OCI-M1 (cell line): ENCODE measurements at regions not wholly inside any gene's neighbourhood (a gene's known extent, or its start where the extent isn't known, plus 50 kb on each side); places are given as distances from the start of the nearest gene placed in this dataset.

Experiments used
- DNase-seq: peaks from one replicate; lab custom pipeline; 2025; lab: John Stamatoyannopoulos, UW

DNA sequence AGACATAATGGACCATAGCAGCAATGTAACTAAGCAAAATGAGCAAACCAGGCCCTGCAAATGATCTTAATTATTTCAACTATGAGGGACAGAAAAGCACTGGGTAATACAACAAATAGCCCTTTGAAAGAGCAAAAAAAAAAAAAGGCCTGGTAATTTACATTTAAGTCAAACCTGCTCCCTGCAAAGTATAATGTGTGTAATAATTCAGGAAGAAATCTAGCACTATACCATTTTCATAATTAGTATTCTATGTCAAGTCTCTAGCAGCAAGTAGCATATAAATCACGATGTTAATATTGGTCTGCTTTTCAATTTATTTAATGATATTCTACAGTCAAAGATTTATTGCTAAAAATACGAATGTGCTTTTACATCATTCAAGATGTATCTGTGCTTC, 489.6 kb downstream of the BMP2 start:
- no peak for DNase-seq

- DNase-seq: no peak
These were observed 490.4 kb downstream of the BMP2 start for GRCh38 chr20:7257692-7258466.

- DNase-seq: no peak
These were observed 495.3 kb downstream of the BMP2 start for GRCh38 chr20:7262803-7263202.

DNA sequence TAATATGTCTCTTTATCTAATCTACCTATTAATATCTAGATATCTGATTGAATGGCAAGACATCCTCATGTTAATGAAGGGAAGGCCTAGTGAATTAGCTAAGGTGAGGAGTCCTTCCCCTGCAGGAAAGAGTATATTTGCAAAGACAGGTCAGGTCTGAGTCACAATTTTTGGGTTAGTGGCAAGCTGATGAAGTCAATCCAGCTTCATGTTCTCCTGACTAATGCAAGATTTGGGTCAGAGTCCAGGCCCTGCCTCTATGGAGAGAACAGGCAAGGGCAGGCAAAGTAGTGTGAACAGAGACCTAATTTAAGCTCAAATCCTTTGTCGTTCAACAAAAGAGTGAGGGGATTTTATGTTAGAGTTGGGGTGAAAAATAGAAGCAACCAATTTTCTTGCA, 496.7 kb downstream of the BMP2 start:
- no peak for DNase-seq

GRCh38 chr20:7269452-7269851, 502.0 kb downstream of the BMP2 start:
- DNase-seq: no peak

GRCh38 chr20:7272512-7272911, 505.0 kb downstream of the BMP2 start:
- DNase-seq: no peak

GRCh38 chr20:7274870-7275269, 507.4 kb downstream of the BMP2 start:
- no peak for DNase-seq

DNA sequence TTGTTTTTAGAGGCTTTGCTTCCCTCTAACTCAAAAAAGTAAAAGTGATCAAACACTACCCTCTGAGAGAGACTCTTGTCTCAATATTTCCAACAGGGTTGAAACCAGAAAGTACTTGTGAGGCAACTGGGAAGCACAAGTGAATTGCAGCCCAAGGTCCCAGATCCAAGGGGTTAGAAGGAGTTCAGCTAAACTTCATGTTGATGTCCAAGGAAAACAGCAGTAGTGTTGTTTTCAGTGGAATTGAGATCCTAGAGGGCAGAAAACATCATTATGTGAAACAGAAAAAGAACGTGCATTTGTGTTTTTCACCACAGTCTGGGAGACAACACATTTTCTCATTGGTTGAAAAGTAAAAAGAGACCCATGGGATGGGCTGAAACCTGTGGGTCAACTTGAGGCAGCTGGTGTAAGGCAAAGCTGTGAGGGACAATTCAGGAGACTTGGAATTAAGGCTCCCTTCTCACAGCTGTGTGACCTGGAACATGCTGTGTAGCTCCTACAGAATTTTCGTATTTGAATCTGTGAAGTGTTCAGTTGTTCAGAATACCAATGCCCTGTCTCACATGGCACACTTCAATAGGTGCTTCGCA, 508.3 kb downstream of the BMP2 start:
- DNase-seq: no peak

- DNase-seq: peak; percentile 81
These were observed 518.6 kb downstream of the BMP2 start for GRCh38 chr20:7285918-7286556.

DNA sequence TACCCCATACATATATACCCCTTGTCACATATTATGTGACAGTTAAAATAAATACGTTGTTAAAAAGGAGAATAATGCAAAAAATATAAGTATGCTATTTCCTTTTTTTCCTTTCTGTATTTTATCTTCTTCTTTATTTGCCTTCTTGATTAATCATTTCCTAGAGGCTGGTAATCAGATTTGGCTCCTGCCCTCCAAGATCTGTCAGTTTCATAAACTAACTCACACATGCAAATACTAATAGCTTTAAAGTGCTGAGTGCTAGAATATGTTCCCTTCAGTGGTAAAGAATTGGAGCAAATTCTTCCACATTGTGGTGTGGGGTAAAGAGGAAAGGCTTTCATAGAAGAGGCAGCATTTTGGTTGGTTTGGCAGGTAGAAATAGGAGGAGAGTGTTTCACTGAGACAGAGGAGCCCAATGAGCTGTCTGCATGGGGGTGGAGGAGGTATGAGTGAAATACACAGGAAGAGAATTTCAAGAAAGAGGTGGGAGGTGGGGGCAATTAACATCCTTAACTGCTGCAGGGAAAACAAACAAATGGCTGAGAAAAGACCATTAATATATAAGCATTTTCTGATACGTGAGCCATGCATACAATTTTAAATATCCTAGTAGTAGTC, 523.9 kb downstream of the BMP2 start:
- no peak for DNase-seq

DNA sequence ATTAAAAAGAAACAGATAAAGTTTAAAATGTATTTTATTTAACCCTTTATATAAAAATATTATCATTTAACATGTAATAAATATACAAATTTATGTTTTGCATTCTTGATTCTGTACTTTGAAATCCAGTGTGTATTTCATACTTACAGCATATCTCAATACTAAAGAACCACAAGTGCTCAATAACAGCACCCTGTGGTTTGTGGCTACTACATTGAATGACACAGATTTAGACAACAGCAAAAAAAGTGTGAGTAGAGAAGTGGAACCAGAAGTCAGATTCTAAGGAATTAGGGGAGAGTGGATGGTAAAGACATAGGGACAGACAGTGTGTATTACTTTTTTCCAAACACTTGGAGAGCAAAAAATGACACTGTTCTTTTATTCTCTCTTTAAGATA, 524.5 kb downstream of the BMP2 start:
- DNase-seq: peak; percentile 16

DNA sequence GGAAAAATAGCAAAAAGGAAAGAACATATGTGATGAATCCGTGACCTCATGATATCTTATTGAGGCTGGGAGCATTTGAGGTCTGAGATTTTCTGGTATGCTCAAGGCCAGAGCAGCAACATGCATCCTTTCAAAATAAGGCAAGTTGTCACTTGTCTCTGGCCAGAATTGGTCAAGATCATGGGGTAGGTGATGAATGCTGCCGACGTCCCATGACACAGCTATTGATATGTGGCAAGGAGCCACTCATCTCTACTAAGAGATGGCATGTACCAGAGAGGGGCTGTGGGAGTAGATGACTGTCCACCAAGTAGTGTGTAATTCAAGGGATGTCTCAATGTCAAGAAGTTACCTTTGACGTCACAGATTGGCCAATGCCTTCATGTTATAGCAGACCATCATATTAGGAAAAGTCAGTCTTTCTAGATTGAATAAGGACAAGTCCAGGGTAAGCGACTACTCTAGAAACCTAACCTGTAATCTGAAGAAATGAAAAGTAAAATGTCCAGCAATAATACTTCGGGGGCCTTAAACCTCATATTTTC, 527.4 kb downstream of the BMP2 start:
- no peak for DNase-seq

DNA sequence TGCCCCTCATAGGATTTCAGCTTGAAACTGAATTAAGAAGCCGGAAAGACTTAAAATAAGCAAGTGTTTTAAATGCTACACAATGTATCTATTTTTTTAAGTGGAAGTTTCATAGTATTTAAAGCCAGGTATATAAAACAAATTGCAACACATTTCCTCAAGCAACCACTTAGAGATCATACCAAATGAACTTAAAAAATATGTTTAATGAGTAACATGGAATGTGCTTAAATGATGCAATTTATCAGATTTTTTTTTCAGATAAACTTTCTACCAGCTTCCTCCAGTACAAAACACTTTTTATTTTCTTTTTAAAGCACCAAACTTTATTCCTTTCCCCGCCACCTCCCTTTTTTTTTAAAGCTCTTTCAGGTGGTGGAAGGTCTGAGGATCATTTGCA, 534.3 kb downstream of the BMP2 start:
- no peak for DNase-seq

GRCh38 chr20:7302250-7302649, 534.8 kb downstream of the BMP2 start:
- no peak for DNase-seq

DNA sequence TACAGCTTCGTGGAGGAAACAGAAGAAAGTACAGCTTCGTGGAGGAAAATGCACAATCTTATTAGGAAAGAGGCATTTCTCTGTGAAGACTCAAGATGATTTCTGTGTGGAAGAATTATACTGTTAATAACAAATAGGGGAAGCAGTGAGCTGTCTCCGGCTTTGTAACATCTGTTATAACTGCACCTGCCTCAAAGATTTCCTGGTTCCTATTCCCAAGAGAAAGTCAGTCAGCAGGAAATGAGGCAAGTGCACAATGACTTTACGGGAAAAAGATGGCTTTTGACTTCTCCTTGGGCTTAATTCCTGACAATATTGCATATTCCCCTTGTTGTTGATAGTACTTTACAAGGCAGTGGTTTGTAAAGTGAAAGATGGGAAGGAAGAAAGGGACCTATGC, 538.5 kb downstream of the BMP2 start:
- DNase-seq: no peak

DNA sequence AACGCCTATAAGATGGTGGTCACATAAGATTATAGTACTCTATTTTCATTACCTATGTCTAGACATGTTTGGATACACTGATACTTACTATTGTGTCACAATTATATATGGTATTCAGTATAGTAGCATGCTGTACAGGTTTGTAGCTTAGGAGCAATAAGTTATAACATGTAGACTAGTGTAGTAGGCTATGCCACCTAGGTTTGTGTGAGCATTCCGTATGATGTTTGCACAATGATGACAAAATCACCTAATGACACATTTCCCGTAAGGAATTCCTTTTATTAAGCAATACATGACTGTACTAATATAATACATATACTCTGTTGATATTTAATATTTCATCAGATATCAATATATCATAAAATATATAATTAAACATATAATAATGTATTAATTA, 540.7 kb downstream of the BMP2 start:
- no peak for DNase-seq

GRCh38 chr20:7313047-7313446, 545.6 kb downstream of the BMP2 start:
- no peak for DNase-seq

DNA sequence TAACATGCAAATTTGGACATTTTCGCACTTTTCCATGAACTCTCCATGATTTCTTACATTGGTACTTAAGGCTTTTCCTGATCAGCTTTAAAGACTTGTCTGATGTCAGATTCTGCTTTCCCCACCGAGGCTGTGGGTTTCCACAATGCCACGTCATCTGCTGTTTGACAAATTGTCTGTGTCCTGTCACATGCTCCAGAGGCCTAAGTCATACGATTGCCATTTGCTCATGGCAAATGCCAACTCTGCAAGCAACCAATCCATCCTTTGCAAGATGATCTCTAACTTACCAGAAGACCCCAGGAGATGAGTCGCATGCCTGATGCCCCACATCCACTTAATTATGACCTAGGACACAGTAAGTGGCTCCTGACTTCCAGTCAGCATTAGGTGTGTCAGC, 556.5 kb downstream of the BMP2 start:
- no peak for DNase-seq

- DNase-seq: no peak
These were observed 560.3 kb downstream of the BMP2 start for GRCh38 chr20:7327810-7328209.

GRCh38 chr20:7330850-7331249, 563.4 kb downstream of the BMP2 start:
- DNase-seq: no peak

- DNase-seq: no peak
These were observed 564.7 kb downstream of the BMP2 start for GRCh38 chr20:7332169-7332568.

- no peak for DNase-seq
These were observed 566.4 kb downstream of the BMP2 start for GRCh38 chr20:7333841-7334240.

DNA sequence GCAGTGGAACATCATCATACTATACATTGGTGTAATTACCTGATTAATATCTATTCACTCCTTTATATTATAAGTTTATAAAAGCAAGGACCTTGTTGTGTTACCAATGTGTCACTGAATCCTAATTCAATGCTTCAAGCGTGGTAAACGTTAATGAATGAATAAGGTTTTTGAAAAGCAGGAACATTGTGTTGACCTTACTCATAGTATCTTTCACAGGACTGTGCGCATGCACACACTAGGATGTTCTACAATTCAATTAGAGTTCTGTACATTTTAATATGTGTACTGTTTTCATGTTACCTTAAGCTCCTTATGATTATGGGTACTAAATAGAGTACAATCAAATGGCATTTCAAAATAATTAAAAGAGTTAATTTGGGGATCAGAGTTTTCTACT, 578.5 kb downstream of the BMP2 start:
- DNase-seq: no peak
